ENCODE measurements at regions not wholly inside any gene's neighbourhood (a gene's known extent, or its start where the extent isn't known, plus 50 kb on each side); places are given as distances from the start of the nearest gene placed in this dataset.

DNA sequence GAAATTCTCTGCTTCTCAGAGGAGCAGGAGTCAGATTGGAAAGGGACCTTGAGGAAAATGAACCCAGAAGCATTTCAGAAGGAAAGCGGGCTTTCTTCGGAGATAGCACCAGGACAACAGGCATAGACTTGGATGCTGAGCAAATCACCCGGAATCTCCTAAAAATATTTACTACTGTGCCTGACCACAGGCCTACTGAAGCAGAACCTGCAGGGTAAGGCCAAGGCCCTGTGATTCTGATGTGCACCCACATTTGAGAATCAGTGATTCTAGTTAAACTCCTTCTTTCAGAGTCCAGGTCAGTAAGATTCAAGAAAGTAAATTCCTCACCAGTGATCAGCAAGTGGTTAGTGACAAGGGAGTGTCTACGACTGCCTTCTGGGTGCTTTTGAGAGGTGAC is 307.3 kb upstream of the DUSP10 start:
- no peaks in the 10 kb centered on the region for H3K4me1 ChIP-seq (ENCODE audit: control insufficient read depth, low read length)
- H3F3A ChIP-seq (ENCODE audit: control insufficient read depth, insufficient read depth): no peaks in the 10 kb centered on the region
- H3K4me2 ChIP-seq (ENCODE audit: low read length): no peak overlapping the region
- no peaks in the 10 kb centered on the region for H3K9me3 ChIP-seq (ENCODE audit: control insufficient read depth, insufficient read depth, low read length)
- H4K20me1 ChIP-seq (ENCODE audit: control insufficient read depth, insufficient read depth, low read depth, low read length): no peaks in the 10 kb centered on the region
- H3K27me3 ChIP-seq (ENCODE audit: control insufficient read depth, low read length): no peaks in the 10 kb centered on the region
- no peaks in the 10 kb centered on the region for H3K79me2 ChIP-seq (ENCODE audit: control insufficient read depth, low read length)
- no peak overlapping the region for H3K4me3 ChIP-seq (ENCODE audit: low read length)
- H3K36me3 ChIP-seq (ENCODE audit: control insufficient read depth, low read length): no peaks in the 10 kb centered on the region
- no peak overlapping the region for H3K27ac ChIP-seq (ENCODE audit: low read depth, low read length)
- H3K9me2 ChIP-seq (replicated peaks; ENCODE audit: control insufficient read depth, low read length): no peaks in the 10 kb centered on the region
- TF ChIP-seq, protein P1, sequence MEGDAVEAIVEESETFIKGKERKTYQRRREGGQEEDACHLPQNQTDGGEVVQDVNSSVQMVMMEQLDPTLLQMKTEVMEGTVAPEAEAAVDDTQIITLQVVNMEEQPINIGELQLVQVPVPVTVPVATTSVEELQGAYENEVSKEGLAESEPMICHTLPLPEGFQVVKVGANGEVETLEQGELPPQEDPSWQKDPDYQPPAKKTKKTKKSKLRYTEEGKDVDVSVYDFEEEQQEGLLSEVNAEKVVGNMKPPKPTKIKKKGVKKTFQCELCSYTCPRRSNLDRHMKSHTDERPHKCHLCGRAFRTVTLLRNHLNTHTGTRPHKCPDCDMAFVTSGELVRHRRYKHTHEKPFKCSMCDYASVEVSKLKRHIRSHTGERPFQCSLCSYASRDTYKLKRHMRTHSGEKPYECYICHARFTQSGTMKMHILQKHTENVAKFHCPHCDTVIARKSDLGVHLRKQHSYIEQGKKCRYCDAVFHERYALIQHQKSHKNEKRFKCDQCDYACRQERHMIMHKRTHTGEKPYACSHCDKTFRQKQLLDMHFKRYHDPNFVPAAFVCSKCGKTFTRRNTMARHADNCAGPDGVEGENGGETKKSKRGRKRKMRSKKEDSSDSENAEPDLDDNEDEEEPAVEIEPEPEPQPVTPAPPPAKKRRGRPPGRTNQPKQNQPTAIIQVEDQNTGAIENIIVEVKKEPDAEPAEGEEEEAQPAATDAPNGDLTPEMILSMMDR (IDR thresholded peaks at IDR 0.05; ENCODE audit: low read depth, low read length, poor library complexity, severe bottlenecking): no peak
- TF ChIP-seq EZH2phosphoT487 (IDR thresholded peaks at IDR 0.05; ENCODE audit: borderline replicate concordance, low read length): no peak

DNA sequence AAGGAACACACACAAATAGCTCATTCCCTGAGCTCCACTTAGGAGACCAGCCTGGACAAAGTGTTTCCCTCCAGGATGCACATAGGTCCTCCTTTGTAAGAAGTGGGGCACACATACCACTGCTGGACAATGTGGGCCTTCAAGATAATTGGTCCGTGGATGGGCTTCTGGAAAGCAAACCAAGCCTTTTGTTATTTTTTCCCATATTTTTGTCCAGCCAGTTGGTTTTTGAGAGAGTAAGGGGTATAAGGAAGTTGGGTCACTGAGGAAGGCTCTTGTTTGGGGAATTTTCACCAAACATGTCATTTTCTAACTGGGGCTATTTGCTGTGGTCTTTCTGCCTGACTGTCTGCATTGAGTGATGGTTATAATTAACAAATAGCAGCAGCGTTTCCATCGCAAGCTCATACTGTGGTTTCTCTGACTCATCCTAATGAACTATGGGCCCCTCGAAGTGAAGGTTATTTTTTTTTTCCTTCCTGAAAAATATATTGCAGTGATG is 306.3 kb upstream of the DUSP10 start:
- Histone ChIP-seq H3K4me1 (ENCODE audit: control insufficient read depth, low read length) (no peaks in the 10 kb centered on the region), H3F3A (ENCODE audit: control insufficient read depth, insufficient read depth) (no peaks in the 10 kb centered on the region), H3K4me3 (ENCODE audit: low read length) (no peak overlapping the region), H3K9me2 (replicated peaks; ENCODE audit: control insufficient read depth, low read length) (no peaks in the 10 kb centered on the region), H3K4me2 (ENCODE audit: low read length) (no peak overlapping the region), H3K36me3 (ENCODE audit: control insufficient read depth, low read length) (no peaks in the 10 kb centered on the region), H3K9me3 (ENCODE audit: control insufficient read depth, insufficient read depth, low read length) (no peaks in the 10 kb centered on the region), H4K20me1 (ENCODE audit: control insufficient read depth, insufficient read depth, low read depth, low read length) (no peaks in the 10 kb centered on the region), H3K27me3 (ENCODE audit: control insufficient read depth, low read length) (no peaks in the 10 kb centered on the region), H3K27ac (ENCODE audit: low read depth, low read length) (no peak overlapping the region), H3K79me2 (ENCODE audit: control insufficient read depth, low read length) (no peaks in the 10 kb centered on the region)
- TF ChIP-seq, protein P1 (IDR thresholded peaks at IDR 0.05; ENCODE audit: low read depth, low read length, poor library complexity, severe bottlenecking): no peak
- TF ChIP-seq EZH2phosphoT487 (IDR thresholded peaks at IDR 0.05; ENCODE audit: borderline replicate concordance, low read length): no peak

DNA sequence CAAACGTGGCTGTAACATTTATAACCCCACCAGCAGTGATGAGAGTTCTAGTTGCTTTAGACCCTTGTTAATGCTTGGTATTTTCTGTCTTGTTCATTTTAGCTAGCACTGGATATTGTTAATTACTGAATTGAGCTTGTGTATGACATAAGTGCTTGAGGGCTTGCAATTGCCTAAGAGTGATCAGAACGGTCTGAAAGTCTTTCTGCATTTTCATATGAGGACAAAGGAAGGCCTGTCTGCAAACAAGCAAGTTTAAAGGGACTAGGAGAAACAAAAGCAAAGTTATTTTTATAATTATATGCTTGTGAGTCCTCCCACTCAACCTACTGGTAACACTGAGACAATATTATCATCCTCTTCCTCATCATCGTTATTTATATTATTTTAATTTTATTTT is 305.5 kb upstream of the DUSP10 start:
- Histone ChIP-seq H3K27me3 (ENCODE audit: control insufficient read depth, low read length) (no peaks in the 10 kb centered on the region), H3K9me3 (ENCODE audit: control insufficient read depth, insufficient read depth, low read length) (no peaks in the 10 kb centered on the region), H3K27ac (ENCODE audit: low read depth, low read length) (no peak overlapping the region), H3K4me2 (ENCODE audit: low read length) (no peak overlapping the region), H3K4me3 (ENCODE audit: low read length) (no peak overlapping the region), H3K9me2 (replicated peaks; ENCODE audit: control insufficient read depth, low read length) (no peaks in the 10 kb centered on the region), H3K4me1 (ENCODE audit: control insufficient read depth, low read length) (no peaks in the 10 kb centered on the region), H3K79me2 (ENCODE audit: control insufficient read depth, low read length) (no peaks in the 10 kb centered on the region), H4K20me1 (ENCODE audit: control insufficient read depth, insufficient read depth, low read depth, low read length) (no peaks in the 10 kb centered on the region), H3K36me3 (ENCODE audit: control insufficient read depth, low read length) (no peaks in the 10 kb centered on the region), H3F3A (ENCODE audit: control insufficient read depth, insufficient read depth) (no peaks in the 10 kb centered on the region)
- no peak for TF ChIP-seq EZH2phosphoT487 (IDR thresholded peaks at IDR 0.05; ENCODE audit: borderline replicate concordance, low read length)

DNA sequence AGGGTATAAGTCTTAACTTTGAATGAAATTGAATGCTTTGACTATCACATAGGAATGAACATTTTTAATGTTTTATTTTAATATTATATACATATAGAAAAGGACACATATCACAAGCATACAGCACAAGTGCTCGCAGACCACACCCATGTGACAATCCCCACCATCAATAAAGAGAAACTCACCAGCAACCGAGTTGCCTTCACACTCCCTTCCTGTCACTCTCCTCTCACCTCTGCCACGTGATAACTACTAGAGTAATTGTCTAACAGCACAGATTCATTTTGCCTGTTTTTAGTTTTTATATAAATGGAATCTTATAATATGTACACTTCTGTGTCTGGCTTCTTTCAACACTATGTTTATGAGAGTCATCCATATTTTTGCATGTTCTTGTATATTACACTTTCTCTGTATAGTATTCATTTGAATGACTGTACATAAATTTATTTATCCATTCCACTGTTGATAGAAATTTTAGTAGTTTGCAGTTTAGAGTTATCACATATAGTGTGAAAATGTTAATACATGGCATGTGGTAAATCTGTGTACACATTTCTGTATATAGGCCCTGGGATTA is 304.9 kb upstream of the DUSP10 start:
- H4K20me1 ChIP-seq (ENCODE audit: control insufficient read depth, insufficient read depth, low read depth, low read length): no peaks in the 10 kb centered on the region
- TF ChIP-seq EZH2phosphoT487 (IDR thresholded peaks at IDR 0.05; ENCODE audit: borderline replicate concordance, low read length): no peak
- TF ChIP-seq, protein P1 (IDR thresholded peaks at IDR 0.05; ENCODE audit: low read depth, low read length, poor library complexity, severe bottlenecking): no peak
- no peaks in the 10 kb centered on the region for H3K4me1 ChIP-seq (ENCODE audit: control insufficient read depth, low read length)

More for the DNA sequence above, 304.9 kb upstream of the DUSP10 start:
- Histone ChIP-seq H3K79me2 (ENCODE audit: control insufficient read depth, low read length) (no peaks in the 10 kb centered on the region), H3K9me2 (replicated peaks; ENCODE audit: control insufficient read depth, low read length) (no peaks in the 10 kb centered on the region), H3K4me2 (ENCODE audit: low read length) (no peak overlapping the region), H3K36me3 (ENCODE audit: control insufficient read depth, low read length) (no peaks in the 10 kb centered on the region), H3K9me3 (ENCODE audit: control insufficient read depth, insufficient read depth, low read length) (no peaks in the 10 kb centered on the region), H3K27me3 (ENCODE audit: control insufficient read depth, low read length) (no peaks in the 10 kb centered on the region), H3K27ac (ENCODE audit: low read depth, low read length) (no peak overlapping the region), H3K4me3 (ENCODE audit: low read length) (no peak overlapping the region), H3F3A (ENCODE audit: control insufficient read depth, insufficient read depth) (no peaks in the 10 kb centered on the region)
